ENCODE measurements at regions not wholly inside any gene's neighbourhood (a gene's known extent, or its start where the extent isn't known, plus 50 kb on each side); places are given as distances from the start of the nearest gene placed in this dataset.

DNA sequence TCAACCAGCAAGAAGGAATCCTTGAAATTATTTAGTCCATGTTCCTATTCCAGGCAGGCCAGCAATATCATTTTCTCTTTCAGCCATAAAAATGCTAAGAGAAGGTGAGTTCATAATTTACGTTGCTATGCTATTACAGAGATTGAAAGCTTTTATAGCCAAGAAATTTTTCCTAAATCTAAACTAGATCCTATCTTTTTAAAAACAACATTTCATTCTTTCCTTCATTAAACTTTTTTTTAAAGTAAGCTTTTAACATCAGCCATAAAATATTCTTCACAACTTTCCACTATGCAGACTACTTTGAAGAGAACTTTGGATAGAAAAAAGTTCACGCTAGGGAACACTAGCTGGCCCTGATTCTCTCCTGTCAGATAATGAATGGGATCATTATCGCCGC, 159.8 kb downstream of the RPS12 start:
- TF ChIP-seq, protein P1, sequence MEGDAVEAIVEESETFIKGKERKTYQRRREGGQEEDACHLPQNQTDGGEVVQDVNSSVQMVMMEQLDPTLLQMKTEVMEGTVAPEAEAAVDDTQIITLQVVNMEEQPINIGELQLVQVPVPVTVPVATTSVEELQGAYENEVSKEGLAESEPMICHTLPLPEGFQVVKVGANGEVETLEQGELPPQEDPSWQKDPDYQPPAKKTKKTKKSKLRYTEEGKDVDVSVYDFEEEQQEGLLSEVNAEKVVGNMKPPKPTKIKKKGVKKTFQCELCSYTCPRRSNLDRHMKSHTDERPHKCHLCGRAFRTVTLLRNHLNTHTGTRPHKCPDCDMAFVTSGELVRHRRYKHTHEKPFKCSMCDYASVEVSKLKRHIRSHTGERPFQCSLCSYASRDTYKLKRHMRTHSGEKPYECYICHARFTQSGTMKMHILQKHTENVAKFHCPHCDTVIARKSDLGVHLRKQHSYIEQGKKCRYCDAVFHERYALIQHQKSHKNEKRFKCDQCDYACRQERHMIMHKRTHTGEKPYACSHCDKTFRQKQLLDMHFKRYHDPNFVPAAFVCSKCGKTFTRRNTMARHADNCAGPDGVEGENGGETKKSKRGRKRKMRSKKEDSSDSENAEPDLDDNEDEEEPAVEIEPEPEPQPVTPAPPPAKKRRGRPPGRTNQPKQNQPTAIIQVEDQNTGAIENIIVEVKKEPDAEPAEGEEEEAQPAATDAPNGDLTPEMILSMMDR (IDR thresholded peaks at IDR 0.05), result no peak
- no peak for TF ChIP-seq POLR2A (IDR thresholded peaks at IDR 0.05)
